ENCODE measurements at regions not wholly inside any gene's neighbourhood (a gene's known extent, or its start where the extent isn't known, plus 50 kb on each side); places are given as distances from the start of the nearest gene placed in this dataset.

- no peak for DNase-seq (ENCODE audit: low read depth in 1 of 2, low spot score in 1 of 2)
Measured at GRCh38 chr20:60313191-60313590, 355.0 kb downstream of the CDH26 start.

DNA sequence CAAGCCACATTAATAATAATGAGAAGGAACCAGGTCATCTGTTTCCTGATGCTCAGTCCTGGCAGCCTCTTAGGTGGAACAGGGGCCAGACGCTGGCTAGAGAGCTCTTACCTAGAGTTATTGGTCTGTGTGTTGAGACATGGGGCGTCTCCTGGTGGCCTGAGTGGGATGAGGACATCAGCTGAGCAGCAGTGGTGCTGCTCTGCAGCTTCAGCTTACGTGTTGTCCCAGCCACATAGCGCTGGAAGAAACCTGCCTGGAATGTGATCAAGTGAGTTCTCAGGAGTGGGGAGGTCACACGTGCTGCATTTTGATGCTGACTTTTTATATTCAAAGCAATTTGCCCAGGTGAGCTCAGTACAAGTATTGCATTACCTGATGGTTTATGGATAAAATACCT lies 355.4 kb downstream of the CDH26 start:
- no peak for DNase-seq (ENCODE audit: low read depth in 1 of 2, low spot score in 1 of 2)

GRCh38 chr20:60314727-60315126 lies 356.5 kb downstream of the CDH26 start:
- DNase-seq (ENCODE audit: low read depth in 1 of 2, low spot score in 1 of 2), result no peak

GRCh38 chr20:60316476-60317158 lies 358.4 kb downstream of the CDH26 start:
- no peak for DNase-seq (ENCODE audit: low read depth in 1 of 2, low spot score in 1 of 2)

DNA sequence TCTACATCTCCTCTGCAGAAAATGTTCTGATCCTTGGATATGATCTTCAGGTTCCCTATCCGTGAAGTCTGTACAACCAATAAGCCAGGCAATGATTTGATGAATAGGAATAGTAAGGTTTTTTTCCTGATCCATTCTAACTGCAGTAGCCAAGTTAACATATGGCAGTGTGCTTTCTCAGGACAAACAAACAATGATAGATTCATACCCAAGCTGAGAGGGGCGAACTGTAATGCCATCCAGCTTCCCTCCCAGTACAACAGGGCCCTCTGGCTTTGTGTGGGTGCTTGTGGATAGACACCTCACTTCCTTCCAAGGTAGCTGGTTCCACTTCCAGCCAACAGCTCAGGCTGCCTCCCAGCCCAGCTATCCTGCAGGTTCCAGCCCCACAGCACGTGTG lies 359.2 kb downstream of the CDH26 start:
- no peak for DNase-seq (ENCODE audit: low read depth in 1 of 2, low spot score in 1 of 2)

DNA sequence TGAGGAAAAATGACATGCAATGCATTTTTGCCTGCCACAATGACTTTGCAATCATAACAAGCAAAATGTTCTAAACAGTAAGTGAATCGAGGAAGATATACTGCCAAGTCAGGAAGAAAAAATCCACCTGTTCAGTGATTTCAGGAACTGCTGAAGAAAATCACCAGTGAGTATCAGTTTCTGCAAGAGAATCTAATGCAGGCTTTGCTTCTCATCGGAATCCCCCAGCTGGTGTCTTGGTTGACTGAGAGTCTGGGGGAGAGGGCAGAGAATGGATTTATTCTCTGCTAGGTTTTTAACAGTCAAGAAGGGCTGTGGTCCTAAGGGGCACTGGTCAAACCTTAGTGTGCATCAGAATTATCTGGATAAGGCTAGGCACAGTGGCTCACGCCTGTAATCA lies 363.4 kb downstream of the CDH26 start:
- no peak for DNase-seq (ENCODE audit: low read depth in 1 of 2, low spot score in 1 of 2)

GRCh38 chr20:60326821-60327220 lies 368.6 kb downstream of the CDH26 start:
- no peak for DNase-seq (ENCODE audit: low read depth in 1 of 2, low spot score in 1 of 2)

GRCh38 chr20:60327971-60328660 lies 369.9 kb downstream of the CDH26 start:
- DNase-seq (ENCODE audit: low read depth in 1 of 2, low spot score in 1 of 2), result no peak

DNA sequence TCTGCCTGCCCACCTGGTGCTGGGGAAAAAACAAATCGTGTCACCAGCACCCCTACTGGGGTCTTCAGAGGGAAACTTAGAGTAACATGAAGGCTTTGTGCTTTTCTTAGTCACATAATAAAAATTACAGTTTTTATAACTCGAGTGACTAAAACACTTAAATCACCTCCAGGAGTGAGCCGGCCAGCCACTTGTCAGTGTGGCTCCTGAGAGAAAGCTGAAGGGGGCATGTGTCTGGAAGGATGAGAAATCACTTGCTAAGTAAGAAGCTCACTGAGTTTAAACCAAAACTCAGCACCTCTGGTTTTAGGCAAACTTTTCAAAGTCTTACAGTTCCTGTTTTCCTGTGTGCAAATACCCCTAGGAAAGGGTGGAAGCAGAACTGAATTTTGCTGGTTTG lies 372.2 kb downstream of the CDH26 start:
- no peak for DNase-seq (ENCODE audit: low read depth in 1 of 2, low spot score in 1 of 2)

DNA sequence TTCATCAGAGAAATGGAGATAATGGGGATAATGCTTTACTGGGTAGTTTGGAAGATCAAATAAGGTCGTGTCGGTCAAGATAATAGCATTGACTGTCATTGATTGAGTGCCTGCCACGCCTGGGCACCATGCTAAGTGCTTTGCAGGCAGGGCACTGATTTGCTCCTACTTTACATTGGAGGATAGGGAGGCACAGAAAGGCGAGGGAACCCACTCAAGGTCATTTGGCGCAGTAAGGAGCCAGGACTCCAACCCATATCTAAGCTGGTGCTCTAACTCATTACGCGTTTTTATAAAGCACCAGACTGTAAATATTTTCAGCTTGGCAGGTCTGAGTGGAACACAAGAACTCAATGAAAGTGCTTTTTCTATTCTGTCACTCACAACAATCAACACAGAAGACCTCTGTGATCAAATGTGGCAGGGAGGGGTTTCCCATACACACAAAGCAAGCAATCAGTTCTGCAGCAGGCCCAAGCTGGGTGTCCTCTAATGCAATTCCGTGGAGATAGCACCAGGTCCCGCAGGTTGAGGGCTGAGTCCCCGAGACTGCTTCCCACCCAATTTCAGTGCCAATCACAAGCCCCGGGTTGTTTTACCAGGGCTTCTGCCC lies 373.6 kb downstream of the CDH26 start:
- no peak for DNase-seq (ENCODE audit: low read depth in 1 of 2, low spot score in 1 of 2)

GRCh38 chr20:60332523-60332922 lies 374.3 kb downstream of the CDH26 start:
- no peak for DNase-seq (ENCODE audit: low read depth in 1 of 2, low spot score in 1 of 2)

- no peak for DNase-seq (ENCODE audit: low read depth in 1 of 2, low spot score in 1 of 2)
Measured at GRCh38 chr20:60334911-60335310, 376.7 kb downstream of the CDH26 start.

DNA sequence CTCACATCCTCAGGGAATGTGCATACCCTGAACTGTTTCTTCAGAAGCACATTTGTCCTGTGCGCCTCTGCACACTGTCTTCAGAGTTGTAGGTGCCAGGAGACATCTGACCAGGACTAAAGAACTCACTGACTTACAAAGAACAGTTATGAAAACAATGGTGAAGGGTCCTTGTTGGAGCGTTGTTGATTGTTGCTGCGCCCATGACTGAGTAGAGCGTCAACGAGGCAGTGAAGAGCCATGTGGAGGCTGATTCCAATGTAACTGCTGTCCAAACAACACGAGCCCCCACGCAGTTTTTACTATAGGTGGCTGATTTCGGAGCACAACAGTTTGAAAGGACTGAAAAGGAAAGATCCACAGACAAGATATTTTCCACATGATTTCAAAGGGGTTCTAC lies 380.3 kb downstream of the CDH26 start:
- DNase-seq (ENCODE audit: low read depth in 1 of 2, low spot score in 1 of 2), result no peak

GRCh38 chr20:60339738-60340137 lies 381.5 kb downstream of the CDH26 start:
- DNase-seq (ENCODE audit: low read depth in 1 of 2, low spot score in 1 of 2), result no peak

DNA sequence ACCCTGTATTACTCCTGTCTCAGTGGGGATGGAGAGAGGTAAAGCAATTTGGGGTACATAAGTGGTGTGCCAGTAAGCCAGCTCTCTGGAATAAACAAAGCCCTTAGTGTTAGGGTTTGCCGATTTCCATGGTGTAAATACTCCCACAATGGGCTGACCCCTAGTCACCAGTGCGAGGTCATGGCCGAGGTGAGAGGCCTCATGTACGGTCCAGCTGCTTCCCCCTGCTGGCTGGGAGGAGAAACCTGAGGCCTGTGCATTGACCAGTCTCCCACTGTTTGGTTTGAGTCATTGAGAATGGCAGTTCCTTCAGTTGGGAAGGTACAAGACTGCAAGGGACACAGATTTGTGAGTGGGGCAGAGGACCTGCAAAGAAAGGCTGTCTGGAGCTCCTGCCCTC lies 382.0 kb downstream of the CDH26 start:
- no peak for DNase-seq (ENCODE audit: low read depth in 1 of 2, low spot score in 1 of 2)

- DNase-seq (ENCODE audit: low read depth in 1 of 2, low spot score in 1 of 2), result no peak
Measured at GRCh38 chr20:60341062-60341461, 382.8 kb downstream of the CDH26 start.

DNA sequence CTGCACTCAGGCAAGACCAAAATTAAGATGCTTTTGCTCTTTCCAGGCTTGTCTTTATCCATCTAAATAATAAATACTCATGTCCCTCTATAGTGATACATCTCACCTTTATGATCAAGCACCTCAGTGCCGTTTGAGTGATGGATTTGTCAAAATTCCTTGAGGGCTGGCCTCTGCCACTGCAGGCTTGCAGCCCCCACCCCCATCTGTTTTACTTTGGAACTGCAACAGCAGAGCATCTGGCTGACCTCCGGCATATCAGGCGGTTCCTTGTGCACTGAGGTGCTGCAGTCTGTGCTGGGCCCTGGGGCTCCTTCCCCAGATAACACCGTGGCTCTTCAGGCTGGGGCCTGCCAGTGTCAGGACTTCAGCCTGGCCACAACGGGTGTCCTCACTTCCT lies 386.9 kb downstream of the CDH26 start:
- no peak for DNase-seq (ENCODE audit: low read depth in 1 of 2, low spot score in 1 of 2)

GRCh38 chr20:60349418-60349817 lies 391.2 kb downstream of the CDH26 start:
- no peak for DNase-seq (ENCODE audit: low read depth in 1 of 2, low spot score in 1 of 2)

- no peak for DNase-seq (ENCODE audit: low read depth in 1 of 2, low spot score in 1 of 2)
Measured at GRCh38 chr20:60352017-60352416, 393.8 kb downstream of the CDH26 start.

- no peak for DNase-seq (ENCODE audit: low read depth in 1 of 2, low spot score in 1 of 2)
Measured at GRCh38 chr20:60352596-60352995, 394.4 kb downstream of the CDH26 start.

DNA sequence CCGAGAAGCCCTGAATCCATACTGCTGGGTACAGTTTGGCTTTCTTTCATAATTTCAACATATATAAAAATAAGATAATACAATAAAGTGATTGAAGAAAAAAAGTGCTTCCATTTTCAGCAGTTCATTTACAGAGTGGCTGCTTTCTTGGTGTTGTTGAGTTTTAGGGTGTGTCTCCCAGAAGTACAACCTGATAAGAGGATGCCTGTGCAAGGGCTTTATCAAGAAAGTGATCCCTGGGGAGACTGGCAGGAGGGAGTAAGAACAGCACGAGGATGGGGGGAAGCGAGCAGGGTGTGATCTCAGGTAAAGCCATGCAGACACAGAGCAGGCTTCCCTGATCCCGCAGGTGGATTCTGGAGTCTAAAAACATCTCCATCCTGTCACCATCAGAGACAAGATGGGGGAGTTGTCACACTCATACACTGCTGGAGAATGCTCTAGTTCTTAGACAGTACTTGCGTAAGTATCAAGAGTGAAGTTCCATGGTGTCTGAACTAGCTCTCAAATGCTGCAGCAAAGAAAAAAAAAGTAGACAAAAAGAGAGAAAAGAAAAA lies 395.9 kb downstream of the CDH26 start:
- no peak for DNase-seq (ENCODE audit: low read depth in 1 of 2, low spot score in 1 of 2)

- DNase-seq (ENCODE audit: low read depth in 1 of 2, low spot score in 1 of 2), result no peak
Measured at GRCh38 chr20:60358101-60358500, 399.9 kb downstream of the CDH26 start.

Measured in activated CD4-positive, alpha-beta T cell treated with anti-CD3 and anti-CD28 coated beads, Interleukin-2, amount 50 U/mL, for 24 hours (primary cell).